ENCODE measurements at regions not wholly inside any gene's neighbourhood (a gene's known extent, or its start where the extent isn't known, plus 50 kb on each side); places are given as distances from the start of the nearest gene placed in this dataset.
A peak's percentile ranks its signal among the peaks of the same experiment; 100 is the strongest.

DNA sequence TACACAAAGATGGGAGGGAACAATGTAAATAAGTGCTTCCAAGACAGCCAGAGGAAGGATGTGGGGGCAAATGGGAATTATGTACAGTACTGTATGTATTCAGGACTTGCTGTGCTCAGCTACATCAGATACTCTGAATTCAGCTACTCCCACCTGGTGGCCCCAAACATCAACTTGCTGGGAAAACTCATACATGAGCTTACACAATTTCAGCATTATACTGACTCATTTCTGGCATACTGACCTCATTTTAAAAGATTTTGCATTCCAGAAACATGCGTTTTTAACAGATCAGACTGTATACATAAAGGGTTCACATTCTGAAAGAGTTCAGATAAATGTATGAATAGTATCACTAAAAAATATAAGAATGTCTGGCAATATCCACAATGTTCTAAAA, 59.7 kb downstream of the GPX5 start:
- H3K4me3 ChIP-seq (ENCODE audit: low read depth, low read length) = no peak overlapping the region
- DNase-seq (ENCODE audit: low read depth) = no peak
- TF ChIP-seq CTCF (IDR thresholded peaks at IDR 0.05; ENCODE audit: control insufficient read depth, extremely low read depth, insufficient read depth) = no peak

DNA sequence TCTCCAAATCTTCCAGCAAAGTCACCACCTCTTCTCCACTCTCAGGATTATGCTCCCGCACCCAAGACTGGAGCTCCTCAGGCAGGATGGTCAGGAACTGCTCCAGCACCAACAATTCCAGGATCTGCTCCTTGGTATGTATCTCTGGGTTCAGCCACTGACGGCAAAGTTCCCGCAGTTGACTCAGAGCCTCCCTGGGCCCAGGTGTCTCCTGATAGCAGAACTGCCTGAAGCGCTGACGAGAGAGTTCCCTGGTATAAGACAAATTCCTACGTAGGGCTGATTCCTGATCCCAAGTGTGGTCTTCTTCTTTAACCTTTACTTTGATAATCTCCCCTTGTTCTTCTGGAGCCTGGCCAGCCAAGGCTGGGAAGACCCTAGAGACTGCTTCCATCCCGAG, 60.6 kb downstream of the GPX5 start:
- peak overlapping the region; percentile 91 for H3K4me3 ChIP-seq (ENCODE audit: low read depth, low read length)
- TF ChIP-seq CTCF (IDR thresholded peaks at IDR 0.05; ENCODE audit: control insufficient read depth, extremely low read depth, insufficient read depth) = no peak
- DNase-seq (ENCODE audit: low read depth) = no peak

DNA sequence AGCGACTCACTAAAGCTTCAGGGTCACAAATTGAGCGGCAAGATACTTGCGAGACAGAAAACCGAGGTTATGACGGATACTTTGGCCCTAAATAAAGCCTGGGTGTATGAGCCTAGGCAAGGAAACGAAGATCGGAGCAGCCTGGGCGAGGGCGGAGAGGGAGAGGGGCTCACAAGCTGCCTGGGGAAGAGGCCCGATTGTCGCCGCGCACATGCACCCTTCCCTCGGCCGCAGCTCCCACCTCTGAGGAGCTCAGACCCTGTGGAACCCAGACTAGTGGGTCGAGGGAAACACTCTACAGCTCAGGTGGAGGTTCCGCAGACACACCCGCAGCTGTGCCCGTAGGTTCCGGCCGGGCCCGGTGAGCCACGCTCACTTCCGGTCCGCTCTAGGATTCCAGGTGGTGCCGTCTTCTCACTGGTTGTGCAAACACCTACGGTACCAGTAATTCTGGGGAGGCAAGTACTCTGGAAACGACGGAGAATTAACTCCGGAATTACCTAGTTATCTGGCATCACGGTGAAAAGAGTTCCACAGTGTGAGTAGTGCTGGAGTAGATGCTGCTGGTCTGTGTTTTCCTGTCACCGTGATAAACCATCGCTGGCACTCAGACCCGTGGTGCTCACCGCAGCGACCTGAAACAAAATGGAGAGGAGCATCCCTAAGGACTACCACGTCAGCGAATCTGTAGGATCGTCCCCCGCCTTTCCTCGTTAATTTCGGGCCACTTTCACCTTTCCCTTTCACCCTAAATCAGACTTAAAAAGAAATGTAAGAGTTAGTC, 61.5 kb downstream of the GPX5 start:
- H3K4me3 ChIP-seq (ENCODE audit: low read depth, low read length) = peak overlapping the region; percentile 91
- TF ChIP-seq CTCF (IDR thresholded peaks at IDR 0.05; ENCODE audit: control insufficient read depth, extremely low read depth, insufficient read depth) = no peak
- DNase-seq (ENCODE audit: low read depth) = peak; percentile 75

GRCh38 chr6:28587746-28588075, 62.0 kb downstream of the GPX5 start:
- no peak for DNase-seq (ENCODE audit: low read depth)

DNA sequence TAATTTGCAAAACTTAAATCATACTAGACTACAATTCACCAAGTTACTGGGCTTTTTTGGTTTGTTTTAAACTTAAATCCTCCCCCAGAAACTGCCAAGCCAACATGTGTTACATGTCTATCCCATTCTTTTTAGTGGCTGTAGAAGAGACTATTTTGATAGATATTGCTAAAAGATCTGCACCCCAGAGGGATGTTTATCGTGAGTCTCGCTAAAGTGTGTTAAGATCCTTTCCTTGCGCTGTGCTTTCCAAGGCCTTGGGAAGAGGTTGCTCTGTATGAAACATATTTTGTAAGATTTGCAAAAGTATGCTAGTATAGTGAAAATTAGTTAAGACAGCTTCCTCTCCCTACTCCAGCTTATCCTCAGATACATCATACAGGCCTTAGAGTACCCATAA, 63.0 kb downstream of the GPX5 start:
- no peak for TF ChIP-seq CTCF (IDR thresholded peaks at IDR 0.05; ENCODE audit: control insufficient read depth, extremely low read depth, insufficient read depth)
- peak overlapping the region; percentile 36 for H3K4me3 ChIP-seq (ENCODE audit: low read depth, low read length)
- DNase-seq (ENCODE audit: low read depth) = no peak

More at GRCh38 chr6:28587746-28588075, 62.0 kb downstream of the GPX5 start:
- peak overlapping the region; percentile 91 for H3K4me3 ChIP-seq (ENCODE audit: low read depth, low read length)
- TF ChIP-seq CTCF (IDR thresholded peaks at IDR 0.05; ENCODE audit: control insufficient read depth, extremely low read depth, insufficient read depth) = no peak

GRCh38 chr6:28589234-28589956, 63.7 kb downstream of the GPX5 start:
- DNase-seq (ENCODE audit: low read depth) = peak; percentile 96
- TF ChIP-seq CTCF (IDR thresholded peaks at IDR 0.05; ENCODE audit: control insufficient read depth, extremely low read depth, insufficient read depth) = no peak
- peak overlapping the region; percentile 36 for H3K4me3 ChIP-seq (ENCODE audit: low read depth, low read length)
